ENCODE measurements at regions not wholly inside any gene's neighbourhood (a gene's known extent, or its start where the extent isn't known, plus 50 kb on each side); places are given as distances from the start of the nearest gene placed in this dataset.
"Not testable (repeated sequence)": the region's sequence is repeated elsewhere in the genome, so short reads cannot be mapped to it uniquely, and the experiment has no call there.

DNA sequence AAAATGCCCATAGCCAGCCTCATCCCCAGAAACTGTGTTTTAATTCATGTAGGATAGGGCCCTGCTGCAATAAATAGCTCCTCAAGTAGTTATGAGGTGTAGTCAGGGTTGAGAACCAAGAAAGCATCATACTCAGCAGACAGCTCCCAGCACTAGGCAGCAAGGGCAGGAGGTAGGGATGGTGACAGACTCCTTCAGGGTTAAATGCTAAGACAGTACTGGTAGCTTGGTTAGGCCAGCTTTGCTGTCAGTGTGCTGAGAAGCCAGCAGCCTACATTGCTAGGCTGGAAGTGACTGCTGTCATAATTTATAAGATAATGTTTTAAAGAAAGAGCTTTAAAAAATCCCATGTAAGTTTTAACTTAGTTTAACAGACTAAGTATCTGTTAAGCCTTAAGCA lies 113.9 kb upstream of the IMMP2L start:
- DNase-seq: no peak

DNA sequence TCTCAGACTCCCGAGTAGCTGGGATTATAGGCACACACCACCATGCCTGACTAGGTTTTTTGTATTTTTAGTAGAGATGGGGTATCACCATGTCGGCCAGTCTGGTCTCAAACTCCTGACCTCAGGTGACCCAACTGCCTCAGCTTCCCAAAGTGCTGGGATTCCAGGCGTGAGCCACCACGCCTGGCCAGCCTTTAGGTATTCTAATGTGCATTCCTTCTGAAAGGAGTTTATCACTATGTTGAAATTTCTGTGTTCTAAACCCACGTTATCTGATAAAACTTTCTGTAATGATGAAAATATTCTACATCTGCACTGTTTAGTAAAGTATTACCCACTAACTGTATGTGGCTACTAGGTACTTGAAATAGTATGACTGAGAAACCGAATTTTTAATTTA lies 110.6 kb upstream of the IMMP2L start:
- DNase-seq: no peak

DNA sequence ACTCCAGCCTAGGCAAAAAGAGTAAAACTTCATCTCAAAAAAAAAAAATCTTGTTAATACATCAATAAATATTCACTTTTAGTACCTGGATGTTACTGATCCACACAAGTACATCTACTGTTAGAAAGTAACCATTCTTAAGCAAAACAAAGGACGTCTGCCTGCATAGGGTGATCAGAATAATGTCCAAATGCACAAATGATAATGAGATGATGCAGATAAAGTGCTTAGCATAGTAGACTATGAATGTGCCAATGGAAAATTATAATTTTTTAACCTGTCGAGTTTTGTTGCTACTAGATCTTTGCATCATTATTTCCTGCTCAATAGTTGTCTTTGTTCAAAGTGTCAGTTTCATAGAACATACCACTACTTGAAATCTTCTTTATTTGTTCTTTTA lies 109.6 kb upstream of the IMMP2L start:
- DNase-seq: no peak

DNA sequence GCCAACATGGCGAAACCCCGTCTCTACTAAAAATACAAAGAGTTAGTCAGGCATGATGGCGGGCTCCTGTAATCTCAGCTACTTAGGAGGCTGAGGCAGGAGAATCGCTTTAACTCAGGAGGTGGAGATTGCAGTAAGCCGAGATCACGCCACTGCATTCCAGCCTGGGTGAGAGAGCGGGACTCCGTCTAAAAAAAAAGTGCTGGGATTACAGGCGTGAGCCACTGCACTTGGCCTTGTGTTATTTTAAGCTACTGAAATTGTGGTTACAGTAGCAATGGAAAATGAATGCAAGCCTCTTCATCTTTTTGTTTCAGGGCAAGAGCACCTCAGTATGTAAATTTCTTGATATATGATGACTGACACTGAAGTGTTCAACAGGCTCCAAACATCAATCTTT lies 106.4 kb upstream of the IMMP2L start:
- no peak for DNase-seq

DNA sequence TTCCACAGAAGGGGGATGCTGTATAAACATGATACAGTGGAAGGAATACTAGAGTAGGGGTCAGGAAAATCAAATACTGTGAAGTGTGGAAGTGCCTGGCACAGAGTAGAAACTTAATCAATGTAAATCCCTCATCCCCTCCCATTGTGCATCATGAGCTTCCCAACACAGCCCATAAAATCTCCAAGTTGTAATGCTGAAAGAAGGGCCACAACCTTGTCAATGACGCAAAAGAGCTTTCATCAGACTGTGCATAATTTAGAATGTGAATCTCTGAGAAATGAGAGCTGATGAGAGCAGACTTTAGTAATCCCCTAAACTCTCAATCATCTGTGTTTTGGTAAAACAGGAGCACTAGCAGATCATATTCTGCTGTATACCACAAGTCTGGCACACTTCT lies 105.2 kb upstream of the IMMP2L start:
- DNase-seq: no peak

DNA sequence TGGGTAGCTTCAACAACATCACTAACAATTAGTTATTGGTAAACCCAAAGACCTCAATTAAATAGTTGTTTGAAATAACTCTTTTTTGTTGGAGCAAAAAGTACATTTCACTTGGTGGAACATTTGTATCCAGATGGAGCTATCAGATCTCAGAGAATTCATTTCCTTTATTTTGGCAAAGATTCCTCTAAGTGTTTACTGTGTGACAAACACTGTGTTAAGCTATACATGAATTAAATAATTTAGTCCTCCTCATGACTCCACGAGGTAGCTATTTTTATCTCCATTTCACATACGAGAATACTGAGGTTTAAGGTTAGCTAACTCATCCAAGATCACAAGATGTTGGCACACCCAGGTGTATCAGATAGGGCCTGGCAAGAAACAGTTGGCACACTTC lies 104.0 kb upstream of the IMMP2L start:
- DNase-seq: no peak

DNA sequence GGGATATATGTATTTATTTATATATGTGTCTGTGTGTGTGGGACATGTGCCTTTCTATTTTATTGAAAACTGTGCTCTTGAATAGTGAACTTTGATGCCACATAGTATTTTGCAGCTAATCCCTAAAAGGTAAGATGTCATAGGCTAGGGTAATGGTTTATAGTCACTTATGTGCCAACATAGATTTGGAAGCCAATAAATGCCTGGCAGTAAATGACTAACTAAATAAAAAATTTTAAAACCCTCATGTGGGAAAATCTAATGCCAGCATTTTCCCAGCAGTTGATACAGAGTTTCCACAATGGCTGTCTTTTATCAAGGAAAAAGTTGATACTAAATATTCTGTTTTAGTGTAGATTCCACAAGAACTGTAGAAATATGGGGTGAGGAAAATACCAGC lies 101.5 kb upstream of the IMMP2L start:
- DNase-seq: no peak

DNA sequence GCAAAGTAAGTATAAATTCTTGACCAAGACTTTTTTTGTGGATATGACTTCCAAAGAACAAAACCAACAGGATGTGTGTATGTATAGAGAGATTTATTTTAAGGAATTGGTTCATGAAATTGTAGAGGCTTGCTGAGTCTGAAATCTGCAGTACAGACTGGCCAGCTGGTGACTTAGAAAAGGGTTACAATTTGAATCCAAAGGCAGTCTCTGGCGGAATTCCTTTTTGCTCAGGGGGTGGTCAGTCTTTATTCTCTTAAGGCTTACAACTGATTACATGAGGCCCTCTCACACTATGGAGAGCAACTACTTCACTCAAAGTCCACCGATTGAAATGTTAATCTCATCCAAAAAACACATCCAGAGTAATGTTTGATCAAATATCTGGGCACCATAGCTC lies 100.1 kb upstream of the IMMP2L start:
- DNase-seq: no peak

DNA sequence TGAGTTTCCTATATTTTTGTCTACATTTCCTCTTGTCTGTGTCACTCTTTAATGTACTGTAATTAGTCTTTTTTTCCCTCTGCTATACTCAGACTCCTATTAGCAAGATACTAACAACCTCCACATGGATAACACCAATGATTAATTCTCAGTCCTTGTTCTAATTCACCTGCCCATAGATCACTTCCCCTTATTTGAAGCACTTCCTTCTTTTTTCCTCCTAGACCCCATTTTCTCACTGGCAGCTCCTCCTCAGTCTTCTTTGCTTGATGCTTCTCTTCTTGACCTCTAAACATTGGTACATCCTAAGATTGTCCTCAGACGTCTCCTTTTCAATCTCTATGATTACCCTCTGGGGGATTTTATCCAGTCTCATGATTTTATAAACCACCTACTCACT lies 98.2 kb upstream of the IMMP2L start:
- DNase-seq: no peak

DNA sequence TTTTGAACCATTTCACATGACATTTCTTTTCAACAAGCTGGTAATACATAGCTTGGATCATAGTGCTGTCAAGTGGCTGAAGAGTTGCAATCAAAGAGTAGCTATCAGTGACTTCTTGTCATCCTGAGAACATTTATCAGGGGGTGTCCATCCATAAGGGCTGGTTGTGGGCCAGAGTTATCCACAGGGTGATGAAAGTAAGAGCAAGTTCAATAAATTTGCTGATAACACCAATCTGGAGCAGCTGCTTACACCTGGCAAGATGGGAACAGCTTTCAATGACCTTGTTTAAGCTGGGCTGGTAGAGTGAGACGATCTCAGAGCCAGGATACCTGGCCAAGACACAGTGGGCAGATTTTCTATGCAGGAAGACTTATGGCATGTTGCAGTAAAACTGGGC lies 96.3 kb upstream of the IMMP2L start:
- DNase-seq: no peak

DNA sequence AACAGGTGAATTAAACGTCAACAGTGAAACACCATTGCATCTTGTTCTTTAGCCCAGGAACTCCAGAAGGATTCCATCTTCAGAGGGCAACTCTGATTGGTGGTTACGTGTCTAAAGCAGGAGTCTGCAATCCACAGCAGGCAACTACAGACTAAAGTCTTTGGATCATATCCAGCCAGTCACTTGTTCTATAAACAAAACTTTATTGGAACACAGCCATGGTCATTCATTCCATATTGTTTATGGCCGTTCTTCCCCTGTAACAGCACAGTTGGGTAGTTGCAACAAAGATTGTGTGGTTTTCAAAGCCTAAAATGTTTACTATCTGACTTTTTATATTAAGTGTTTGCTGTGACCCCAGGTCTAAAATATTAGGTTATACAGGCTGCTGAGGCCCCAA lies 94.7 kb upstream of the IMMP2L start:
- DNase-seq: no peak

DNA sequence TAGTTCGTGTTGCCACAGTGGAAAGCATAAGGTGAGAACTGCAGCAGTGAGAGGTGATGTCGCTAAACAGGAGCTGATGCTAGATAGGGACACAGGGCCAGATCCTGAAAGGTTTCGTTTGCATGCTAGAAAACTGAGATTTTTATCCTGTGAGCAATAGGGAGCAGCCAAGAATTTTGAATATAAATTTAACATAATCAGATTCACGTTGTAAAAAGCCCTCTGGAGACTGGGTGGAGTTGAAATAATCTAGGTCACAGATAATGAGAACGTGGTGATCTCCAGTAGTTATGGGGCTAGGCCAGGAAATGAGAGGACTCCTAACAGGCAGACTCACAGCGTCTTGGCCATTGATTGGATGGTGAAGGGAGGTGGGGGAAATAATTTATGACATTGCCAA lies 92.1 kb upstream of the IMMP2L start:
- peak; percentile 87 for DNase-seq

DNA sequence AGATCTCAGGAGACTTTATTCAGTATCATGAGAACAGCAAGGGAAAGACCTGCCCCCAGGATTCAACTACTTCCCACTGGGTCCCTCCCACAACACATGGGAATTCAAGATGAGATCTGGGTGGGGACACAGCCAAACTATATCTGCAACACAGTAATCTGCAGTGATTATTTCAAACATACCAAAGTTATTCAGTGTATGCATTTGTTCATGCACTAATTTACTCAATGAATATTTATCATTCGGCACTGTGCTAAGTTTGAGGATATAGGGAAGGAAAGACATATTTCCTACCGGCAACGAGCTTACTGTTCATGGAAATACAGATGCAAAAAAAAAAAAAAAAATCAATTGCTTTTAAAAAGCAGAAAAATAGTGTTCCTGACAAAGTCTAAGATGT lies 91.6 kb upstream of the IMMP2L start:
- DNase-seq: no peak

DNA sequence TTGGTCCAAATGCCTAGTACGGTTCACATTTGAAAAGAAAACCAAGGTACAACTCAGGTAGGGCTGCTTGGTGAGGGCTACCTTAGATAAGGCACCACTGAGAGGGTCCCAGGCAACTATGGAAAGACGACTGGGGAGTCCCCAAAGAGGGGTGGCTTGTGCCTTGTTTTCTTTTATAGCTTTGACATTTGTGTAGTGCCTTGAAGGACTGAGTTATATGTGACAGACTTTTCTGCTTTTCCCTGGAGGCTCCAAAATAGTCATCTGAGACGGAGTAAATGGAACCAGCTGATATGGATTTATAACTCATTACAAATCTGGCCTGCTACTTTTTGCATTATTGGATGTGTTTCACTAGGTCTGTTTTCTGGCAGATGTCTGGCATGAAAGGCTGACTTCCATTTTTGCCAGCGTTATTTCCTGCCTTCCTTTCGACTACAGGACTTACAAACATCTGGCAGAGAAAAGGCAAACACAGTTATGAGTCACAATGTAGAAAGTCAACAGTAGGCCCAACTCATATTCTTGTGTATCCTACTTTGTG lies 88.2 kb upstream of the IMMP2L start:
- DNase-seq: peak; percentile 92

DNA sequence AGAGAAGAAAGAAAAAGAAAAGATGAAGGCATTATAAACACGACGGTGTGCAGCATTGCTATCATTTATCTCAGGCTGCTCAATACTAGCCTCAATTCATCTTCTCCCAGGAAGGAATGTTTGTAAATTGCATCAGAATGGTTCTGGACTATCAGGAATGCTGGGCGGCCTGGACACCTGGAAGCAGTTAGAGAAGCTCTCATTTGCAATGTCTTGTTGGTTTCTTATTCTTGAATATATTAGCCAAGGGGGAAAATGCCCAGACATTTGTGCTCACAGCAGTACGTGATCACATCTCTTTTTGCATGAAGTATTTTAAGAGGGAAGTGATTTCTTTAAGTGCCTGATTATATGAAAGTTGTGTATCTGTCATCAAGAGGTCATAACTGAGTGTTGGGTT lies 85.6 kb upstream of the IMMP2L start:
- no peak for DNase-seq

DNA sequence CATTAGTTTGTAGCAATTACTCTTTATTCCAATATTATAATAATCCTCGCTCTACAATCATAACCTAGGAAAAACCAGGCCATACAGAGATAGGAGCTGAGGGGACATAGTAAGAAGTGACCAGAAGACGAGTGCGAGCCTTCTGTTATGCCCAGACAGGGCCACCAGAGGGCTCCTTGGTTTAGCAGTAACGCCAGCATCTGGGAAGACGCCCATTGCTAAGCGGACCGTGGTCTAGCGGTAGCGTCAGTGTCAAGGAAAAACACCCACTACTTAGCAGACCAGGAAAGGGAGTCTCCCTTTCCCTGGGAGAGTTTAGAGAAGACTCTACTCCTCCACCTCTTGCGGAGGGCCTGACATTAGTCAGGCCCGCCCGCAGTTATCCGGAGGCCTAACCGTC lies 82.3 kb upstream of the IMMP2L start:
- not testable (repeated sequence) for DNase-seq

DNA sequence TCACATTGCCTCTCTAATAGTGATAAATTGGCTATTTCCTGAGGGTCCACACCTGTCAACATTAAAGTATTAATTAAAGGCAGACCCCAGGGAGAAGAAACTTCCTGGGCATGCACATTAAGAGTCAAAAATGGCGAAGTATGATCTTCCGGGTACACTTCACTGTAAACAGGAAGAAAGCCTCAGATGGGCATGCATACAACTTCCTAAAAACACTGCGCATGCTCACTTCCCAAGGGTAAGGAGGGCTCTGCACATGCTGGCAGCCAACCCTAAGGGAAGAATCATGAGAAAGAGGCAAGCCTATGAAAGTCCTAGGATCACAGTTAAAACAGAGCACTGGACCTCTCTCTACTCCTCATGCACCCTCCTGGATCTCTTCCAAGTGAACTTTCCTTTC lies 80.1 kb upstream of the IMMP2L start:
- DNase-seq: no peak

DNA sequence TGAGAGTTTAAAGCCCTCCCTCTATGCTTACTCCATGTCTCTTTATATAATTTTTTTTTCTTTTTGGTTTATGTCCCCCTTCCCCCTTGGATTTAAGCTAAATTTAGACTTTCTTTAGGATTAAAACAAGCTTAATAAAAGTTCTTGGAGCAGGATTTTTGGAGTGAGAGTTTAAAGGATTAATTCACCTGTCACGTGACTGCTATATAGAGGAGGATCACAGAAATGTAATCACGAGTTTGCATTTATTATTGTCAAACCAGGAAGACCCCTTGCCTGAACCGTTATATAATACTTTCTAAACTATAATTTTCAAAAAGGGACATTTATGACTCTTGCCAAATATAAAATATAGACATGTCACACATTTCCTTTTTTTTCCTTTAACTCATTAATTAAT lies 78.1 kb upstream of the IMMP2L start:
- no peak for DNase-seq

DNA sequence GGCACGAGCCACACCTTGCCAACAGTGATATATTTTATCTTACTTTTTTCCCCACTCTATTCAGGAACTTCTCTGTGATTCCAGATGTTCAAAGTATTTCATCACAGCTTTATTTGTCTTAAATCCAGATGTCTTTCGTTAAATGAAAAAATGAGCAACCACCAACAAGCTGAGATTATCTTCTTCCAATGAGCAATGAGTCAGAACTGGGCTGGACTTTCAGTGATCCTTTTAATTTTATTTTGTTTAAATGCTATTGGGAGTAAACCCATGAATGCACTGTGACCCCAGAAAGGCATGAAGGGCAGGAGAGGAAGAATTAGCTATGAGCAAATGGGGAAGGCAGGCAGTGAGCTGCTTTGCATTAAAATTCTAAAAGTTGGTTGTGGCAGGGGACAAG lies 77.6 kb upstream of the IMMP2L start:
- DNase-seq: peak; percentile 87

DNA sequence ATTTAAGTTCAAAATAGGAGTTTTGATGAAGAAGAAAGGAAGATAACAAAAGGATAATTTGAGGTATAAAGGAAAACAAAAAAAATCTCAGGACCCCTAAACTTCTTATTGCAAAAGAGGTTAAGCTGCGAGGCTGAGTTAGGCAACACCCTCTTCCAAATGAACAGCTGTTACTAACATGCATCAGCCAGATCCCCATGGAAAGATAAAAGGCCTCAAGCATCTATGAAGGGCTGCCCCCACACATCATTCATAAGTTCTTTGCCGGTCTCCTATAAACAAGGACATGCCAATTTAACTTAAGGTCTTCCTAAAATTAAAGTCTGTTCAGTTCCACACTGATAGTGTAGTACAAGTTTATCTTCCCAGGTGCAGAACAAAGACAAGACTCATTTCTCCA lies 75.8 kb upstream of the IMMP2L start:
- peak; percentile 26 for DNase-seq

DNA sequence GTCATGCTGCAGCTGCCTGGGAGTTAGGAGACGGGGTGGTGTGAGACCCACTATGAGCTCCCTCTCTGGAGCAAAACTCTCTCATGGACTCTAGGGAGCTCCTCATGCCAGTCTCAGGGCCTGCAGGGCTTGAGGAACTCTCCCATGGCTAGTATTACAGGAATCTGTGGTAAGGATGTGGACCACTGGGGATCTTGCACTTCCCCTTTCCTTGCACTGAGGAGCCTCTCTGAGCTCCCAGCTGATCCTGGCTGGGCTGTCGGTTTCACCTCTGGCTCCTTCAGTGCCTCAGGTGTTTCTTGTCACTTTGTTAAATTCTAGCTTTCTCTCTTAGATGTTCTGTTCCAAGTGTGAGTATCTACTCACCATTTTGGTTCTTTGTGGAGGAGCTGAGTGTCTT lies 71.6 kb upstream of the IMMP2L start:
- no peak for DNase-seq

DNA sequence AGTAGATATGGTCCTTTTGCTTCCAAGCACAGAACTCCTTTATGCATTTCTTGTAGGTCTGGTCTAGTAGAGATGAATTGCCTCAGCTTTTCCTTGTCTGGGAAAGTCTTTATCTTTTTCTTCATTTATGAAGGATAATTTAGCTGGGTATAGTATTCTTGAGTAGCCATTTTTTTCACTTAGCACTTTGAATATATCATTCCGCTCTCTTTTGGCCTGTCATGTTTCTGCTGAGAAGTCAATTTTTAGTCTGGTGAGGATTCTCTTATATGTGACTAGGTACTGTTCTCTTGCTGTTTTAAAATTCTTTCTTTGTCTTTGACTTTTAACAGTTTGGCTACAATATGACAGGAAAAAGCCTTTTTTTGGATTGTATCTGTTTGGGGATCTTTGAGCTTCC lies 68.6 kb upstream of the IMMP2L start:
- DNase-seq: no peak

DNA sequence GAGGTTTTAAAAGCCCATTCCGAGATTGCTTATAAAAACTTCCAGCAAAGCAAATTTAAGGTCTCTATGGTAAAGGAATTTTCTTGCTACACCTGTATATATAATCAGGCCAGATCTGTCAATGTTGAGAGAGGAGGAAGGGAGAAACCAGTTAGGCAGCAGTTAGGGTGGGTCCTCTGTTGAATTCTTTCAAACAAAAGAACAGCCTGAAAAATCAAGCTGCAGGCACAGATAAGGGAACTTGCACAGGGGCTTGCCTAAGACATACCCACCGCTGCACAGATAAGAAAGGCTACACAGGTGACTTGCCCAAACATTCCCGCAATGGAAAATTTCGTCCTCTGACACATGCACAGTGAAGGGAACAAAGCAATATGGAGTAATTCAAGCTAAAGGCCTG lies 59.8 kb upstream of the IMMP2L start:
- DNase-seq: no peak

All from skin of body (tissue), 1 donor.